Astrocyte (in vitro differentiated cells and primary cell): ENCODE measurements at regions not wholly inside any gene's neighbourhood (a gene's known extent, or its start where the extent isn't known, plus 50 kb on each side); places are given as distances from the start of the nearest gene placed in this dataset.
A peak's percentile ranks its signal among the peaks of the same experiment; 100 is the strongest.

Experiments
- DNase-seq: peaks from one replicate; pipeline ENCODE4 v3.0.0-alpha.2; 2010; ENCODE audit warnings: low read depth
- FAIRE-seq: peaks from 2 replicates; lab custom pipeline; 2011; peaks lifted over from hg19 to GRCh38; lab: Jason Lieb, UNC
- H2AFZ ChIP-seq: 2 replicates; pipeline ENCODE4 v1.6.0; 2012; ENCODE audit warnings: low read depth, low read length, inconsistent platforms
- H3K27ac ChIP-seq: 2 replicates; pipeline ENCODE4 v1.5.1; 2011; ENCODE audit warnings: low read depth, low read length, inconsistent platforms
- H3K27me3 ChIP-seq: 2 replicates; pipeline ENCODE4 v1.6.0; 2011; ENCODE audit warnings: low read length, inconsistent platforms; ENCODE audit not compliant: insufficient read depth
- H3K36me3 ChIP-seq: 2 replicates; pipeline ENCODE4 v1.5.1; 2011; ENCODE audit warnings: low read length, inconsistent platforms; ENCODE audit not compliant: insufficient read depth
- H3K4me1 ChIP-seq: 2 replicates; pipeline ENCODE4 v1.5.1; 2011; ENCODE audit warnings: low read length, inconsistent platforms; ENCODE audit not compliant: insufficient read depth
- H3K4me2 ChIP-seq: 2 replicates; pipeline ENCODE4 v1.6.0; 2012; ENCODE audit warnings: low read length, inconsistent platforms
- H3K4me3 ChIP-seq: 2 replicates; pipeline ENCODE4 v1.5.1; 2011; ENCODE audit warnings: low read depth, mild to moderate bottlenecking, low read length, inconsistent platforms; ENCODE audit not compliant: insufficient read depth
- H3K79me2 ChIP-seq: 2 replicates; pipeline ENCODE4 v1.6.0; 2012; ENCODE audit warnings: mild to moderate bottlenecking, low read length, inconsistent platforms; ENCODE audit not compliant: insufficient read depth
- H3K9ac ChIP-seq: 2 replicates; pipeline ENCODE4 v1.6.0; 2012; ENCODE audit warnings: mild to moderate bottlenecking, low read length, inconsistent platforms
- H3K9me3 ChIP-seq: 2 replicates; pipeline ENCODE4 v1.5.1; 2012; ENCODE audit warnings: low read depth, mild to moderate bottlenecking, low read length, inconsistent platforms; ENCODE audit not compliant: insufficient read depth
- H4K20me1 ChIP-seq: 2 replicates; pipeline ENCODE4 v1.6.0; 2012; ENCODE audit warnings: low read length, inconsistent platforms; ENCODE audit not compliant: insufficient read depth
- H3K27ac Mint-ChIP-seq: one replicate; pipeline ENCODE4 v1.8.0; 2021; ENCODE audit warnings: mild to moderate bottlenecking, mixed read lengths; ENCODE audit not compliant: unreplicated experiment
- H3K27me3 Mint-ChIP-seq: one replicate; pipeline ENCODE4 v1.8.0; 2021; ENCODE audit warnings: low read depth, mixed read lengths; ENCODE audit not compliant: unreplicated experiment
- H3K36me3 Mint-ChIP-seq: one replicate; pipeline ENCODE4 v1.8.0; 2021; ENCODE audit warnings: low read depth, mixed read lengths; ENCODE audit not compliant: unreplicated experiment
- H3K4me1 Mint-ChIP-seq: one replicate; pipeline ENCODE4 v1.8.0; 2021; ENCODE audit warnings: low read depth, mixed read lengths; ENCODE audit not compliant: unreplicated experiment
- H3K4me3 Mint-ChIP-seq: one replicate; pipeline ENCODE4 v1.8.0; 2021; ENCODE audit warnings: mild to moderate bottlenecking, moderate library complexity, mixed read lengths; ENCODE audit not compliant: unreplicated experiment
- H3K9me3 Mint-ChIP-seq: one replicate; pipeline ENCODE4 v1.8.0; 2021; ENCODE audit warnings: mild to moderate bottlenecking, mixed read lengths; ENCODE audit not compliant: unreplicated experiment
- EZH2 ChIP-seq: IDR thresholded peaks from 2 replicates; pipeline ENCODE4 v1.6.1; 2012; ENCODE audit warnings: mild to moderate bottlenecking, low read length, inconsistent platforms; ENCODE audit not compliant: insufficient read depth
- TF ChIP-seq, protein P1 (sequence below): IDR thresholded peaks from 2 replicates; pipeline ENCODE4 v1.5.1; 2011; ENCODE audit warnings: low read depth, mild to moderate bottlenecking, inconsistent platforms, low read length, moderate library complexity; ENCODE audit not compliant: insufficient read depth

DNA sequence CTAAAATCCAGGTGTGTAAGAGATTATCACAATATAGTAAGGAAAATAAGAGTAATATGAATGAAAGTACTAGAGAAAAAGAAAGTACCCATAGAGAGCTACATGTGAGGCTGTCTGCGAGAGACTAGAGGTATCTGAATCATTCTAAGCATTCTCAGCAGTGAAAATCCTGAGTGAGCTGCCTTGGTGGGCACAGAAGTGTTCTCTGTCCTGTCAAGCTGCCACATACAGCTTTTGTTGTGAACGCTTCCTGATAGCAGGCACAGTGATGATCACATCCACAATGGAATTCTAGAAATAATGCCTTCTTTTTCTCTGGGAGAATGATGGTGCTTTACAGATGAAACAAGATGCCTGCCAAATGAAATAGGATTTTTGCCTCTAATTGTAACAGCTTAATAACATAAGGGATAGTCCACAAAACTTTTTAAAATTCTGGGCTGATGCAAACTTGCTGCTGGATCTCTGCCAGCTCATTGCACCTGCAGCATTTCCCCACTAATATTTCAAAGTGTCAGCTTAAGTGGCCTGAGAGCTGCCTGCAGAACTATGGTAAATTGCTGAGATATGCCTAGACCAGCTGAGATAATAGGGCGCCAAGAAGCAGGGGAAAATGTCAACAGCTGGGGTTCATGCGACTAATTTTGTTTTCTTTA lies 620.5 kb downstream of the DOK5 start:
- no peaks in the 10 kb centered on the region for H4K20me1 ChIP-seq
- Mint-ChIP-seq H3K4me1 (no peaks in the 10 kb centered on the region), H3K27ac (no peak overlapping the region), H3K4me3 (no peak overlapping the region), H3K27me3 (no peaks in the 10 kb centered on the region), H3K9me3 (no peaks in the 10 kb centered on the region), H3K36me3 (no peaks in the 10 kb centered on the region)
- H2AFZ ChIP-seq = no peak overlapping the region
- no peak overlapping the region for H3K4me2 ChIP-seq
- H3K4me3 ChIP-seq = no peak overlapping the region
- H3K9me3 ChIP-seq = no peaks in the 10 kb centered on the region
- TF ChIP-seq, protein P1, sequence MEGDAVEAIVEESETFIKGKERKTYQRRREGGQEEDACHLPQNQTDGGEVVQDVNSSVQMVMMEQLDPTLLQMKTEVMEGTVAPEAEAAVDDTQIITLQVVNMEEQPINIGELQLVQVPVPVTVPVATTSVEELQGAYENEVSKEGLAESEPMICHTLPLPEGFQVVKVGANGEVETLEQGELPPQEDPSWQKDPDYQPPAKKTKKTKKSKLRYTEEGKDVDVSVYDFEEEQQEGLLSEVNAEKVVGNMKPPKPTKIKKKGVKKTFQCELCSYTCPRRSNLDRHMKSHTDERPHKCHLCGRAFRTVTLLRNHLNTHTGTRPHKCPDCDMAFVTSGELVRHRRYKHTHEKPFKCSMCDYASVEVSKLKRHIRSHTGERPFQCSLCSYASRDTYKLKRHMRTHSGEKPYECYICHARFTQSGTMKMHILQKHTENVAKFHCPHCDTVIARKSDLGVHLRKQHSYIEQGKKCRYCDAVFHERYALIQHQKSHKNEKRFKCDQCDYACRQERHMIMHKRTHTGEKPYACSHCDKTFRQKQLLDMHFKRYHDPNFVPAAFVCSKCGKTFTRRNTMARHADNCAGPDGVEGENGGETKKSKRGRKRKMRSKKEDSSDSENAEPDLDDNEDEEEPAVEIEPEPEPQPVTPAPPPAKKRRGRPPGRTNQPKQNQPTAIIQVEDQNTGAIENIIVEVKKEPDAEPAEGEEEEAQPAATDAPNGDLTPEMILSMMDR = no peak
- TF ChIP-seq EZH2 = no peak
- no peak overlapping the region for H3K27ac ChIP-seq
- DNase-seq = peak; percentile 14
- no peak overlapping the region for H3K9ac ChIP-seq
- no peaks in the 10 kb centered on the region for H3K79me2 ChIP-seq
- no peaks in the 10 kb centered on the region for H3K4me1 ChIP-seq
- H3K27me3 ChIP-seq = no peaks in the 10 kb centered on the region
- H3K36me3 ChIP-seq = no peaks in the 10 kb centered on the region
- FAIRE-seq = no peak

DNA sequence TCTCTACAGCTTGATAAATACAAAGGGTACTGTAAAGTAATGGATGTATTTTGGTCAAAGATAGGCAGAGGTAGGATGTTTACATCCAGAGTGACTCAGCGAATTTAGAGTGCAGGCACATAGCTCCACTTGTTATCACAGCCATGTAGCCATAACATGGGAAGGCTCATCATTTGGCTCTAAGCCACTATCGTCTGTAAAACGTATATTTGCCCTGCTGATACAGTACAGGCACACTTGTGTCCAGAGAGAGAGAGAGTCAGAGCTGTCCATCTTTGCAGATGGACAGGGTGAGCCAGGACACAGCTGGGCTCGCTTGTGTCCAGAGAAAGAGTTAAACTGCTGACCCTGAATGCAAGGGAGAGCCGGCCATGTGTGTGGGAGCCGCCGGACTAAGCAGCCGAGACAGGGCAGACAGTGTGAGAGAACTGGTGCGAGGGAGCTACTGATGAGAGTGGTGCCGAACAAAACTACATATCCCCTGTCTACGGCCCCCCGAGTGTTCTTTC lies 619.0 kb downstream of the DOK5 start:
- H3K36me3 Mint-ChIP-seq = no peaks in the 10 kb centered on the region
- Histone ChIP-seq H3K4me1 (no peaks in the 10 kb centered on the region), H3K9me3 (no peaks in the 10 kb centered on the region), H3K4me2 (no peak overlapping the region), H3K36me3 (no peaks in the 10 kb centered on the region), H2AFZ (no peak overlapping the region), H3K9ac (no peak overlapping the region), H3K27me3 (no peaks in the 10 kb centered on the region), H3K4me3 (no peak overlapping the region), H3K79me2 (no peaks in the 10 kb centered on the region), H4K20me1 (no peaks in the 10 kb centered on the region), H3K27ac (no peak overlapping the region)
- DNase-seq = no peak
- no peak overlapping the region for H3K4me3 Mint-ChIP-seq
- TF ChIP-seq EZH2 = no peak
- H3K27ac Mint-ChIP-seq = no peak overlapping the region
- H3K9me3 Mint-ChIP-seq = no peaks in the 10 kb centered on the region
- no peak for FAIRE-seq
- H3K4me1 Mint-ChIP-seq = no peaks in the 10 kb centered on the region
- H3K27me3 Mint-ChIP-seq = no peaks in the 10 kb centered on the region

DNA sequence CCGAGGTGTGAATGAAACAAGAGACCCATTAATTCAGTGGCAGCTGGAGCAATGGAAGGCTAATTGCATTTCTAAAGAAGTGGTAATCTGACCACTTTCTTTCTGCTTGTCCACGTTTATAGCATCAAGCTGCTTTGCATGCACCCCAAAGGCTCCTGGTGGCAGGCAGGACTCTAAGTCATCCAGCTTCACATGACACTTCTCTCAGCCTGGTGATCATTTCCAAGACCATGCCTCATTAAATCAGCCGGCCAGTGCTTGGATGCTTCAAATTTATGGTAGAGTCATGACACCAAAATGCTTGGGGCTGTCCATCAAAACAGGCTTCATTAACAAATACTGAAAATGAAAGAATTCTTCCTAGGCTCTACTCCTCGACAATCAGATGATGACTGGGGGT lies 614.9 kb downstream of the DOK5 start:
- no peaks in the 10 kb centered on the region for H4K20me1 ChIP-seq
- H3K36me3 Mint-ChIP-seq = no peaks in the 10 kb centered on the region
- no peaks in the 10 kb centered on the region for H3K27me3 ChIP-seq
- no peak overlapping the region for H3K9ac ChIP-seq
- DNase-seq (no peak), FAIRE-seq (no peak)
- H3K4me3 ChIP-seq = no peak overlapping the region
- no peaks in the 10 kb centered on the region for H3K79me2 ChIP-seq
- H3K27me3 Mint-ChIP-seq = no peaks in the 10 kb centered on the region
- no peaks in the 10 kb centered on the region for H3K4me1 ChIP-seq
- H3K27ac ChIP-seq = no peak overlapping the region
- no peak overlapping the region for H3K27ac Mint-ChIP-seq
- TF ChIP-seq EZH2 = no peak
- TF ChIP-seq, protein P1 = no peak
- H3K4me3 Mint-ChIP-seq = no peak overlapping the region
- no peaks in the 10 kb centered on the region for H3K9me3 Mint-ChIP-seq
- H2AFZ ChIP-seq = no peak overlapping the region
- H3K36me3 ChIP-seq = no peaks in the 10 kb centered on the region
- H3K4me1 Mint-ChIP-seq = no peaks in the 10 kb centered on the region
- no peak overlapping the region for H3K4me2 ChIP-seq
- no peaks in the 10 kb centered on the region for H3K9me3 ChIP-seq
